IMR-90 (cell line): ENCODE measurements at regions not wholly inside any gene's neighbourhood (a gene's known extent, or its start where the extent isn't known, plus 50 kb on each side); places are given as distances from the start of the nearest gene placed in this dataset.

Experiments used
- ATAC-seq: fragments of 200-7000 bp; cut with Tn5 transposase; 2 replicates; pipeline ENCODE4 v1.9.1; 2020; ENCODE audit warnings: low read depth, mild to moderate bottlenecking, moderate library complexity
- BruUV-seq: library from RNA; stranded (reverse); fragments of 400-500 nt; replicated peaks from 2 replicates; lab custom pipeline; 2021; lab: Mats Ljungman, UMichigan
- CTCF ChIA-PET: fragments of 300-600 bp; formaldehyde crosslinking; extraction: SDS; loops from one replicate; lab custom pipeline; 2021; ENCODE audit warnings: antibody characterized with exemption; lab: Yijun Ruan, JAX
- POLR2A ChIA-PET: fragments of 300-600 bp; sonication (Branson Sonifier 250); formaldehyde crosslinking; loops from one replicate; lab custom pipeline; 2022; ENCODE audit warnings: antibody characterized with exemption; ENCODE audit not compliant: unreplicated experiment; lab: Charles Lee
- DNase-seq: peaks from one replicate; pipeline ENCODE4 v3.0.0; 2013
- H2AFZ ChIP-seq: replicated peaks from 2 replicates; pipeline ENCODE3; 2013; ENCODE audit warnings: low read length, mild to moderate bottlenecking; ENCODE audit not compliant: poor library complexity
- H2AK5ac ChIP-seq: 2 replicates; pipeline ENCODE4 v1.6.1; 2013; ENCODE audit warnings: low read depth, low read length, inconsistent platforms
- H2AK9ac ChIP-seq: replicated peaks from 2 replicates; pipeline ENCODE3; 2013; ENCODE audit warnings: mild to moderate bottlenecking, low read depth, low read length, moderate library complexity; ENCODE audit not compliant: poor library complexity
- H2BK120ac ChIP-seq: 2 replicates; pipeline ENCODE4 v1.6.1; 2013; ENCODE audit warnings: low read depth, low read length, inconsistent platforms
- H2BK15ac ChIP-seq: 3 replicates; pipeline ENCODE4 v1.6.1; 2013; ENCODE audit warnings: low read depth, low read length, inconsistent platforms
- H2BK20ac ChIP-seq: 2 replicates; pipeline ENCODE4 v1.6.1; 2013; ENCODE audit warnings: low read depth, mild to moderate bottlenecking, inconsistent platforms, low read length, moderate library complexity
- H2BK5ac ChIP-seq: 2 replicates; pipeline ENCODE4 v1.6.1; 2013; ENCODE audit warnings: mild to moderate bottlenecking, low read depth, low read length, inconsistent platforms; ENCODE audit not compliant: poor library complexity, severe bottlenecking
- H3K14ac ChIP-seq: replicated peaks from 2 replicates; pipeline ENCODE4 v1.6.1; 2013; ENCODE audit warnings: low read depth, low read length, inconsistent platforms
- H3K18ac ChIP-seq: 2 replicates; pipeline ENCODE4 v1.6.1; 2013; ENCODE audit warnings: low read depth, low read length, control low read depth
- H3K23ac ChIP-seq: 2 replicates; pipeline ENCODE4 v1.6.1; 2013; ENCODE audit warnings: low read depth, low read length, inconsistent platforms
- H3K27ac ChIP-seq: 2 replicates; pipeline ENCODE4 v1.5.1; 2013; ENCODE audit warnings: mild to moderate bottlenecking, control low read depth, low read length; ENCODE audit not compliant: insufficient read depth
- H3K27me3 ChIP-seq: 2 replicates; pipeline ENCODE4 v1.6.1; 2013; ENCODE audit warnings: low read length; ENCODE audit not compliant: control insufficient read depth, insufficient read depth
- H3K36me3 ChIP-seq: 2 replicates; pipeline ENCODE4 v1.6.1; 2013; ENCODE audit warnings: low read length, mixed read lengths; ENCODE audit not compliant: control insufficient read depth, insufficient read depth
- H3K4ac ChIP-seq: 2 replicates; pipeline ENCODE4 v1.6.1; 2013; ENCODE audit warnings: low read depth, low read length, inconsistent platforms
- H3K4me1 ChIP-seq: 2 replicates; pipeline ENCODE4 v1.6.1; 2013; ENCODE audit warnings: low read length, mixed read lengths; ENCODE audit not compliant: control insufficient read depth, insufficient read depth
- H3K4me2 ChIP-seq: 2 replicates; pipeline ENCODE4 v1.6.1; 2013; ENCODE audit warnings: low read depth, mild to moderate bottlenecking, control low read depth, low read length, moderate library complexity
- H3K4me3 ChIP-seq: 2 replicates; pipeline ENCODE4 v1.5.1; 2013; ENCODE audit warnings: low read depth, mild to moderate bottlenecking, control low read depth, low read length, moderate library complexity; ENCODE audit not compliant: insufficient read depth
- H3K56ac ChIP-seq: 2 replicates; pipeline ENCODE4 v1.6.1; 2013; ENCODE audit warnings: low read length, inconsistent platforms; ENCODE audit not compliant: insufficient read depth; ENCODE audit errors: extremely low read depth
- H3K79me1 ChIP-seq, 2 experiments: 2 replicates each; pipeline ENCODE4 v1.6.1; 2013; ENCODE audit warnings: low read length in 2 of 2, inconsistent platforms in 1 of 2, low read depth in 1 of 2
- H3K9ac ChIP-seq: 2 replicates; pipeline ENCODE4 v1.6.1; 2013; ENCODE audit warnings: low read depth, low read length, control low read depth
- H3K9me1 ChIP-seq: 2 replicates; pipeline ENCODE4 v1.6.1; 2013; ENCODE audit warnings: low read length, inconsistent platforms; ENCODE audit not compliant: insufficient read depth
- H3K9me3 ChIP-seq: 2 replicates; pipeline ENCODE4 v1.6.1; 2013; ENCODE audit warnings: low read length; ENCODE audit not compliant: control insufficient read depth, insufficient read depth
- H4K20me1 ChIP-seq: 2 replicates; pipeline ENCODE4 v1.6.1; 2013; ENCODE audit warnings: low read length, inconsistent platforms; ENCODE audit not compliant: insufficient read depth
- H4K5ac ChIP-seq: 2 replicates; pipeline ENCODE4 v1.6.1; 2013; ENCODE audit warnings: mild to moderate bottlenecking, low read depth, low read length, control low read depth
- H4K8ac ChIP-seq, 2 experiments: 2 replicates each; pipeline ENCODE4 v1.6.1; 2013; ENCODE audit warnings: low read depth in 2 of 2, low read length in 2 of 2, control low read depth in 1 of 2, inconsistent platforms in 1 of 2
- H4K91ac ChIP-seq: 2 replicates; pipeline ENCODE4 v1.6.1; 2013; ENCODE audit warnings: low read depth, low read length, inconsistent platforms; ENCODE audit not compliant: insufficient read depth
- BHLHE40 ChIP-seq: fragments of 150-350 bp; IDR thresholded peaks from 2 replicates; pipeline ENCODE4 v1.6.1; 2016; ENCODE audit warnings: mild to moderate bottlenecking, low read depth, low read length
- CEBPB ChIP-seq: IDR thresholded peaks from 2 replicates; pipeline ENCODE4 v1.6.1; 2012; ENCODE audit warnings: low read depth, low read length, improper control_type of control experiment
- CHD1 ChIP-seq: IDR thresholded peaks from 2 replicates; pipeline ENCODE4 v1.6.1; 2012; ENCODE audit warnings: low read depth, low read length, improper control_type of control experiment
- FOS ChIP-seq: fragments of 150-350 bp; IDR thresholded peaks from 2 replicates; pipeline ENCODE4 v1.6.1; 2016; ENCODE audit warnings: low read depth, low read length
- MAFK ChIP-seq: IDR thresholded peaks from 2 replicates; pipeline ENCODE4 v1.6.1; 2012; ENCODE audit warnings: low read depth, low read length, improper control_type of control experiment
- MAZ ChIP-seq: IDR thresholded peaks from 2 replicates; pipeline ENCODE4 v1.6.1; 2012; ENCODE audit warnings: low read depth, mild to moderate bottlenecking, low read length, improper control_type of control experiment, moderate library complexity, borderline replicate concordance
- MXI1 ChIP-seq: IDR thresholded peaks from 2 replicates; pipeline ENCODE4 v1.6.1; 2012; ENCODE audit warnings: low read depth, mild to moderate bottlenecking, low read length, moderate library complexity, borderline replicate concordance
- NFE2L2 ChIP-seq: fragments of 150-350 bp; IDR thresholded peaks from 2 replicates; pipeline ENCODE4 v1.6.1; 2016; ENCODE audit warnings: low read depth, mild to moderate bottlenecking, low read length
- POLR2A ChIP-seq: IDR thresholded peaks from 2 replicates; pipeline ENCODE4 v1.6.1; 2012; ENCODE audit warnings: mild to moderate bottlenecking, low read depth, low read length
- RAD21 ChIP-seq: IDR thresholded peaks from 2 replicates; pipeline ENCODE4 v1.6.1; 2012; ENCODE audit warnings: low read length, improper control_type of control experiment
- RCOR1 ChIP-seq: IDR thresholded peaks from 2 replicates; pipeline ENCODE4 v1.6.1; 2012; ENCODE audit warnings: mild to moderate bottlenecking, low read length, improper control_type of control experiment; ENCODE audit not compliant: insufficient replicate concordance
- RFX5 ChIP-seq: IDR thresholded peaks from 2 replicates; pipeline ENCODE4 v1.8.0; 2012; ENCODE audit warnings: low read depth, mild to moderate bottlenecking, low read length, moderate library complexity
- SMC3 ChIP-seq: fragments of 150-350 bp; IDR thresholded peaks from 2 replicates; pipeline ENCODE4 v1.6.1; 2016; ENCODE audit warnings: low read depth, mild to moderate bottlenecking, antibody characterized with exemption, low read length, moderate library complexity
- WGBS, 2 experiments: methylation state at CpG; one replicate each; pipeline versions ENCODE4 v1.1.5 to v1.1.7; 2013; ENCODE audit warnings: missing lambda C conversion rate in 2 of 2; ENCODE audit not compliant: insufficient read length in 1 of 2; ENCODE audit errors: extremely low coverage in 2 of 2; 5-methylcytosine and 5-hydroxymethylcytosine counted together
- dilution Hi-C: fragments of 300-500 bp; cut with HindIII; formaldehyde crosslinking; loops from one replicate; pipeline ENCODE4 v1.14.3; 2018; ENCODE audit warnings: low sequenced_read_pairs; ENCODE audit not compliant: unreplicated experiment
- in situ Hi-C: fragments of 300-500 bp; cut with MboI; formaldehyde crosslinking; loops from 3 replicates; pipeline ENCODE4 v1.14.3; 2019; ENCODE audit warnings: low sequenced_read_pairs, inconsistent platforms, mixed read lengths
- intact Hi-C: fragments of 100-400 bp; cut with micrococcal nuclease; formaldehyde crosslinking; loops from 2 replicates; pipeline ENCODE4 v1.10.0; 2022
- TF ChIP-seq, protein P1 (sequence below): fragments of 150-350 bp; IDR thresholded peaks from 2 replicates; pipeline ENCODE4 v1.6.1; 2016; ENCODE audit warnings: low read depth, mild to moderate bottlenecking, low read length, moderate library complexity, borderline replicate concordance
- TF ChIP-seq, protein P2 (sequence below): conservative IDR thresholded peaks from 2 replicates; pipeline ENCODE4 v1.5.1; 2012; ENCODE audit warnings: mild to moderate bottlenecking, low read depth, low read length, improper control_type of control experiment
- TF ChIP-seq, protein P3 (sequence below): fragments of 150-350 bp; IDR thresholded peaks from 2 replicates; pipeline ENCODE4 v1.6.1; 2017; ENCODE audit warnings: mild to moderate bottlenecking, antibody characterized with exemption, low read length, low read depth

GRCh38 chr9:120307599-120307998, 272.4 kb downstream of the CDK5RAP2 start:
- in situ Hi-C loops = no loop called here
- no peaks in the 10 kb centered on the region for H3K79me1 ChIP-seq
- no peak overlapping the region for H4K91ac ChIP-seq
- no peak overlapping the region for H3K4me3 ChIP-seq
- no peaks in the 10 kb centered on the region for H3K4me1 ChIP-seq
- no peaks in the 10 kb centered on the region for H3K9me1 ChIP-seq
- no peak overlapping the region for H4K8ac ChIP-seq
- CTCF ChIA-PET = no interaction called here
- no peak overlapping the region for H2BK120ac ChIP-seq
- H2BK5ac ChIP-seq = no peak overlapping the region
- H3K27ac ChIP-seq = no peak overlapping the region
- no peaks in the 10 kb centered on the region for H4K20me1 ChIP-seq
- no peak overlapping the region for H3K18ac ChIP-seq
- TF ChIP-seq FOS (no peak), RCOR1 (no peak), RFX5 (no peak), MAZ (no peak), MAFK (no peak), BHLHE40 (no peak), SMC3 (no peak), NFE2L2 (no peak), CHD1 (no peak), POLR2A (no peak), CEBPB (no peak), RAD21 (no peak), MXI1 (no peak)
- TF ChIP-seq, protein P1, sequence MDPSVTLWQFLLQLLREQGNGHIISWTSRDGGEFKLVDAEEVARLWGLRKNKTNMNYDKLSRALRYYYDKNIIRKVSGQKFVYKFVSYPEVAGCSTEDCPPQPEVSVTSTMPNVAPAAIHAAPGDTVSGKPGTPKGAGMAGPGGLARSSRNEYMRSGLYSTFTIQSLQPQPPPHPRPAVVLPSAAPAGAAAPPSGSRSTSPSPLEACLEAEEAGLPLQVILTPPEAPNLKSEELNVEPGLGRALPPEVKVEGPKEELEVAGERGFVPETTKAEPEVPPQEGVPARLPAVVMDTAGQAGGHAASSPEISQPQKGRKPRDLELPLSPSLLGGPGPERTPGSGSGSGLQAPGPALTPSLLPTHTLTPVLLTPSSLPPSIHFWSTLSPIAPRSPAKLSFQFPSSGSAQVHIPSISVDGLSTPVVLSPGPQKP = no peak
- TF ChIP-seq, protein P2, sequence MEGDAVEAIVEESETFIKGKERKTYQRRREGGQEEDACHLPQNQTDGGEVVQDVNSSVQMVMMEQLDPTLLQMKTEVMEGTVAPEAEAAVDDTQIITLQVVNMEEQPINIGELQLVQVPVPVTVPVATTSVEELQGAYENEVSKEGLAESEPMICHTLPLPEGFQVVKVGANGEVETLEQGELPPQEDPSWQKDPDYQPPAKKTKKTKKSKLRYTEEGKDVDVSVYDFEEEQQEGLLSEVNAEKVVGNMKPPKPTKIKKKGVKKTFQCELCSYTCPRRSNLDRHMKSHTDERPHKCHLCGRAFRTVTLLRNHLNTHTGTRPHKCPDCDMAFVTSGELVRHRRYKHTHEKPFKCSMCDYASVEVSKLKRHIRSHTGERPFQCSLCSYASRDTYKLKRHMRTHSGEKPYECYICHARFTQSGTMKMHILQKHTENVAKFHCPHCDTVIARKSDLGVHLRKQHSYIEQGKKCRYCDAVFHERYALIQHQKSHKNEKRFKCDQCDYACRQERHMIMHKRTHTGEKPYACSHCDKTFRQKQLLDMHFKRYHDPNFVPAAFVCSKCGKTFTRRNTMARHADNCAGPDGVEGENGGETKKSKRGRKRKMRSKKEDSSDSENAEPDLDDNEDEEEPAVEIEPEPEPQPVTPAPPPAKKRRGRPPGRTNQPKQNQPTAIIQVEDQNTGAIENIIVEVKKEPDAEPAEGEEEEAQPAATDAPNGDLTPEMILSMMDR = no peak
- TF ChIP-seq, protein P3, sequence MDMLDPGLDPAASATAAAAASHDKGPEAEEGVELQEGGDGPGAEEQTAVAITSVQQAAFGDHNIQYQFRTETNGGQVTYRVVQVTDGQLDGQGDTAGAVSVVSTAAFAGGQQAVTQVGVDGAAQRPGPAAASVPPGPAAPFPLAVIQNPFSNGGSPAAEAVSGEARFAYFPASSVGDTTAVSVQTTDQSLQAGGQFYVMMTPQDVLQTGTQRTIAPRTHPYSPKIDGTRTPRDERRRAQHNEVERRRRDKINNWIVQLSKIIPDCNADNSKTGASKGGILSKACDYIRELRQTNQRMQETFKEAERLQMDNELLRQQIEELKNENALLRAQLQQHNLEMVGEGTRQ = no peak
- no CpG with 5 or more reads among the region's 2 CpGs for WGBS, 2 experiments
- no peak overlapping the region for H2AK5ac ChIP-seq
- no TSS peak for BruUV-seq
- no peak overlapping the region for H3K4me2 ChIP-seq
- H3K27me3 ChIP-seq = no peaks in the 10 kb centered on the region
- no peak overlapping the region for H3K56ac ChIP-seq
- H3K14ac ChIP-seq = no peak overlapping the region
- no peak overlapping the region for H3K9ac ChIP-seq
- dilution Hi-C loops = no loop called here
- H3K4ac ChIP-seq = no peak overlapping the region
- H3K36me3 ChIP-seq = no peaks in the 10 kb centered on the region
- no peak overlapping the region for H3K23ac ChIP-seq
- POLR2A ChIA-PET = no interaction called here
- H2AK9ac ChIP-seq = no peak overlapping the region
- no peak overlapping the region for H4K5ac ChIP-seq
- no peaks in the 10 kb centered on the region for H3K9me3 ChIP-seq
- H2BK20ac ChIP-seq = no peak overlapping the region
- no peak overlapping the region for H2AFZ ChIP-seq
- ATAC-seq = no peak
- intact Hi-C loops = no loop called here
- no peak overlapping the region for H2BK15ac ChIP-seq
- DNase-seq = no peak
